T-helper 17 cell (primary cell): ENCODE measurements at regions not wholly inside any gene's neighbourhood (a gene's known extent, or its start where the extent isn't known, plus 50 kb on each side); places are given as distances from the start of the nearest gene placed in this dataset.
"Not testable (repeated sequence)": the region's sequence is repeated elsewhere in the genome, so short reads cannot be mapped to it uniquely, and the experiment has no call there.

Source experiments
- ATAC-seq: fragments of 150-1000 bp; cut with Tn5 transposase; 2 replicates; pipeline ENCODE4 v1.10.0; 2021; ENCODE audit warnings: mild to moderate bottlenecking, moderate library complexity
- DNase-seq, 3 donors: peaks; one replicate each; pipeline versions ENCODE4 v3.0.0 to v3.0.0-alpha.2; 2020 to 2021
- H3K9me3 ChIP-seq: one replicate; pipeline ENCODE4 v1.7.0; 2013; ENCODE audit warnings: low read length, mild to moderate bottlenecking; ENCODE audit not compliant: control insufficient read depth, poor library complexity, severe bottlenecking
- H3K27ac Mint-ChIP-seq: one replicate; pipeline ENCODE4 v1.8.0; 2022; ENCODE audit warnings: mild to moderate bottlenecking, moderate library complexity, mixed read lengths
- H3K27me3 Mint-ChIP-seq: one replicate; pipeline ENCODE4 v1.8.0; 2022; ENCODE audit warnings: mixed read lengths
- H3K36me3 Mint-ChIP-seq: one replicate; pipeline ENCODE4 v1.8.0; 2022; ENCODE audit warnings: low read depth, mixed read lengths
- H3K4me1 Mint-ChIP-seq: one replicate; pipeline ENCODE4 v1.8.0; 2022; ENCODE audit warnings: mild to moderate bottlenecking, mixed read lengths
- H3K4me3 Mint-ChIP-seq: one replicate; pipeline ENCODE4 v1.8.0; 2022; ENCODE audit warnings: mild to moderate bottlenecking, moderate library complexity, mixed read lengths

- peaks cover 6% of the 10 kb centered on the region for H3K27me3 Mint-ChIP-seq
- ATAC-seq, result no peak
- H3K36me3 Mint-ChIP-seq, result no peaks in the 10 kb centered on the region
- no peak overlapping the region for H3K4me3 Mint-ChIP-seq
- no peak overlapping the region for H3K27ac Mint-ChIP-seq
- DNase-seq, result no peak
- H3K4me1 Mint-ChIP-seq, result no peaks in the 10 kb centered on the region
- no peaks in the 10 kb centered on the region for H3K9me3 ChIP-seq
Measured at GRCh38 chr19:28705008-28705407, 507.9 kb downstream of the UQCRFS1 start.

DNA sequence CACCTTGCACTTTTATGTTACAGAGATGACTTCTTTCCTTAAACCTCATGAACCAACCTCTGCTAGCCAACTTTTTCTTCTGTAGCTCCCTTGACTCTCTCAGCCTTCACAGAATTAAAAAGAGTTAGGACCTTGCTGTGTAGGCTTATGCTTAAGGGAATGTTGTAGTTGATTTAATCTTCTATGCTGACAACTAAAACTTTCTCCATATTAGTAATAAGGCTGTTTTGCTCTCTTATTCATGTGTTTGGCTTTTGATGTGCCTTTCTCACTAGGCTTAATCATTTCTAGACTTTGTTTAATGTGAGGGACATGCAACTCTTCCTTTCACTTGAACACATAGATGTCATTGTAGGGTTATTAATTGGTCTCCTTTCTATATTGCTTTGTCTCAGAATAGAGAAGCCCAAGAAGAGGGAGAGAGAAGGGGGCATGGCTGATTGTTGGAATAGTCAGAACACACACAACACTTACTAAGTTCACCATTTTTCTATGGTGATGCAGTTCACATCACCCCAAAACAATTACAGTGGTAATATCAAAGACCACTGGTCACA lies 509.5 kb downstream of the UQCRFS1 start:
- no peak for ATAC-seq
- no peaks in the 10 kb centered on the region for H3K4me1 Mint-ChIP-seq
- H3K27ac Mint-ChIP-seq, result no peak overlapping the region
- no peak for DNase-seq
- H3K36me3 Mint-ChIP-seq, result no peaks in the 10 kb centered on the region
- no peaks in the 10 kb centered on the region for H3K9me3 ChIP-seq
- no peaks in the 10 kb centered on the region for H3K27me3 Mint-ChIP-seq
- H3K4me3 Mint-ChIP-seq, result no peak overlapping the region

DNA sequence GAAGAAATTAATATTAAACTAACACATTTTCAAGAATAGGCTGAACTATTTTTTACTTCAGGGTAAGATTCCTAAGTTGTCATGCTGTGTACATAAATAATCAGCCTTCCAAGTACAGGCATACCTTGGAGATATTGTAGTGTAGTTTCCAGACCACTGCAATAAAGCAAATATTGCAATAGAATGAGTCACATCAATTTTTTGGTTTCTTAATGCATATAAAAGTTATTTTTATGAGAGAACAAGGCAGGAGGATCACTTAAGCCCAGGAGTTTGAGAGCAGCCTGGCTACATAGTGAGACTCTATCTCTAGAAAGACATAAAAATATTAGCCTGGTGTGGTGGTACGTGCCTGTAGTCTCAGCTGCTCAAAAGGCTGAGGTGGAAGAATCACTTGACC lies 511.5 kb downstream of the UQCRFS1 start:
- ATAC-seq (no peak), DNase-seq (no peak)
- H3K4me3 Mint-ChIP-seq, result no peak overlapping the region

GRCh38 chr19:28700176-28700575 lies 512.8 kb downstream of the UQCRFS1 start:
- no peaks in the 10 kb centered on the region for H3K36me3 Mint-ChIP-seq
- no peaks in the 10 kb centered on the region for H3K4me1 Mint-ChIP-seq
- H3K9me3 ChIP-seq, result no peaks in the 10 kb centered on the region
- no peak overlapping the region for H3K4me3 Mint-ChIP-seq
- no peak for ATAC-seq
- no peak overlapping the region for H3K27ac Mint-ChIP-seq
- DNase-seq, result no peak
- peaks cover 3% of the 10 kb centered on the region for H3K27me3 Mint-ChIP-seq

More for the DNA sequence above, 511.5 kb downstream of the UQCRFS1 start:
- no peaks in the 10 kb centered on the region for H3K9me3 ChIP-seq
- H3K27me3 Mint-ChIP-seq, result no peaks in the 10 kb centered on the region
- H3K27ac Mint-ChIP-seq, result no peak overlapping the region
- H3K4me1 Mint-ChIP-seq, result no peaks in the 10 kb centered on the region
- H3K36me3 Mint-ChIP-seq, result no peaks in the 10 kb centered on the region

GRCh38 chr19:28697308-28697707 lies 515.6 kb downstream of the UQCRFS1 start:
- Mint-ChIP-seq H3K27me3 (peaks cover 6% of the 10 kb centered on the region), H3K36me3 (no peaks in the 10 kb centered on the region), H3K4me3 (no peak overlapping the region), H3K27ac (no peak overlapping the region), H3K4me1 (no peaks in the 10 kb centered on the region)
- DNase-seq, result no peak
- no peak for ATAC-seq
- no peaks in the 10 kb centered on the region for H3K9me3 ChIP-seq

DNA sequence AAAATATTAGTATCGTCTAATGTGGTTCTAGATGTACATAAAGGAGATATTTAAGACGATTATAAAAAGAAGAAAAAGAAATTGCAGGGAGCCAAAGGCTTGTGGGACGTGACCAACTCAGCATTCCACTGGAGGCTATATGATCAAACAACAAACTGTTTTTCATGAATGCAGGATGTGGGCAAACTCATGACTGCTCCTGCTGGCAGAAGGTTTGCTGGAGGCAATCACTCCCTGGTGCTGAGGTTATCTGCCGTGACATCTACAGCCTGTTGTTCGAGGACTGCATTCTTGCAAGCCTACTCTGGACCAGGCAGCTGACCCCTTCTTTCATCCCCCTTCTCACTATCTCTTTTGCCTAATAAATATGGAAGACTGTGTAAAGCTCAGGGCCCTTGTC lies 518.1 kb downstream of the UQCRFS1 start:
- no peak overlapping the region for H3K4me3 Mint-ChIP-seq
- no peak for DNase-seq
- no peak for ATAC-seq
- H3K27ac Mint-ChIP-seq, result no peak overlapping the region
- H3K9me3 ChIP-seq, result no peaks in the 10 kb centered on the region
- H3K4me1 Mint-ChIP-seq, result no peaks in the 10 kb centered on the region
- peaks cover 12% of the 10 kb centered on the region for H3K27me3 Mint-ChIP-seq
- H3K36me3 Mint-ChIP-seq, result peaks cover 2% of the 10 kb centered on the region

- Mint-ChIP-seq H3K27me3 (peaks cover 12% of the 10 kb centered on the region), H3K36me3 (peaks cover 2% of the 10 kb centered on the region), H3K4me3 (no peak overlapping the region), H3K27ac (no peak overlapping the region), H3K4me1 (no peaks in the 10 kb centered on the region)
- DNase-seq (no peak), ATAC-seq (no peak)
- no peaks in the 10 kb centered on the region for H3K9me3 ChIP-seq
Measured at GRCh38 chr19:28691683-28692082, 521.3 kb downstream of the UQCRFS1 start.

GRCh38 chr19:28689464-28689863 lies 523.5 kb downstream of the UQCRFS1 start:
- DNase-seq, H3K4me3 Mint-ChIP-seq, H3K9me3 ChIP-seq, H3K36me3 Mint-ChIP-seq, ATAC-seq, H3K4me1 Mint-ChIP-seq, H3K27me3 Mint-ChIP-seq, H3K27ac Mint-ChIP-seq: not testable (repeated sequence)

GRCh38 chr19:28687296-28687695 lies 525.7 kb downstream of the UQCRFS1 start:
- no peak for DNase-seq

DNA sequence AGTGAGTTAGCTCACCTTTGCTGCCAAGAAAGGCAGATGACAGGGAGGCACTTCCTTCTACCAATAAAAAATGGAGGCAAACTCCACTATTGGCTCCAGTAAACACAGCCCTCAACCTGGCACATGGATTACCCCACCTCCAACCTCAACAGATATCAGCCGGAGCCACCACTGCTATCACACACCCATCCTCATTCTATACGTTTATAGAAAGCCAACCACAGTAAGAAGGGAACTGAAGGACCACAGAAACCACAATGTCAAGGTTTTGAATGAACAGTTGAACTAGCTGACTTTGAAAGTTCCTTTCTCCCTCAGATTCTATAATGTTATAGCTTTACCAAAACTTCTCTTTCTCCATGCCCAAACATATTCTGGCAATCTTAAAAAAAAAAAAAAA lies 526.2 kb downstream of the UQCRFS1 start:
- Mint-ChIP-seq H3K4me3 (no peak overlapping the region), H3K27me3 (peaks cover 6% of the 10 kb centered on the region), H3K4me1 (no peaks in the 10 kb centered on the region), H3K36me3 (peaks cover 2% of the 10 kb centered on the region), H3K27ac (no peak overlapping the region)
- no peak for DNase-seq
- no peak for ATAC-seq
- no peaks in the 10 kb centered on the region for H3K9me3 ChIP-seq

More at GRCh38 chr19:28687296-28687695, 525.7 kb downstream of the UQCRFS1 start:
- H3K4me1 Mint-ChIP-seq, result no peaks in the 10 kb centered on the region
- H3K9me3 ChIP-seq, result no peaks in the 10 kb centered on the region
- H3K36me3 Mint-ChIP-seq, result peaks cover 2% of the 10 kb centered on the region
- no peak for ATAC-seq
- H3K27me3 Mint-ChIP-seq, result peaks cover 6% of the 10 kb centered on the region
- no peak overlapping the region for H3K27ac Mint-ChIP-seq
- no peak overlapping the region for H3K4me3 Mint-ChIP-seq

- no peak for ATAC-seq
- no peaks in the 10 kb centered on the region for H3K9me3 ChIP-seq
- Mint-ChIP-seq H3K36me3 (peaks cover 2% of the 10 kb centered on the region), H3K4me1 (no peaks in the 10 kb centered on the region), H3K27ac (no peak overlapping the region), H3K4me3 (no peak overlapping the region), H3K27me3 (no peaks in the 10 kb centered on the region)
- DNase-seq, result no peak
Measured at GRCh38 chr19:28685802-28686201, 527.1 kb downstream of the UQCRFS1 start.

DNA sequence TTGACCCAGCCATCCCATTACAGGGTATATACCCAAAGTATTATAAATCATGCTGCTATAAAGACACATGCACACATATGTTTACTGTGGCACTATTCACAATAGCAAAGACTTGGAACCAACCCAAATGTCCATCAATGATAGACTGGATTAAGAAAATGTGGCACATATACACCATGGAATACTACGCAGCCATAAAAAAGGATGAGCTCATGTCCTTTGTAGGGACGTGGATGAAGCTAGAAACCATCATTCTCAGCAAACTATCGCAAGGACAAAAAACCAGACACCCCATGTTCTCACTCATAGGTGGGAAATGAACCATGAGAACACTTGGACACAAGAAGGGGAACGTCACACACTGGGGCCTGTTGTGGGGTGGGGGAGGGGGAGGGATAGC lies 527.9 kb downstream of the UQCRFS1 start:
- not testable (repeated sequence) for H3K36me3 Mint-ChIP-seq, DNase-seq, H3K27me3 Mint-ChIP-seq, H3K27ac Mint-ChIP-seq, ATAC-seq, H3K4me1 Mint-ChIP-seq, H3K9me3 ChIP-seq, H3K4me3 Mint-ChIP-seq

- ATAC-seq (no peak), DNase-seq (no peak)
- H3K9me3 ChIP-seq, result no peaks in the 10 kb centered on the region
- Mint-ChIP-seq H3K27me3 (no peaks in the 10 kb centered on the region), H3K4me1 (no peaks in the 10 kb centered on the region), H3K4me3 (no peak overlapping the region), H3K27ac (no peak overlapping the region), H3K36me3 (no peaks in the 10 kb centered on the region)
Measured at GRCh38 chr19:28680111-28680510, 532.8 kb downstream of the UQCRFS1 start.

GRCh38 chr19:28670836-28671235 lies 542.1 kb downstream of the UQCRFS1 start:
- no peaks in the 10 kb centered on the region for H3K9me3 ChIP-seq
- Mint-ChIP-seq H3K27ac (no peak overlapping the region), H3K36me3 (no peaks in the 10 kb centered on the region), H3K27me3 (no peaks in the 10 kb centered on the region), H3K4me3 (no peak overlapping the region), H3K4me1 (no peaks in the 10 kb centered on the region)
- DNase-seq, result no peak
- no peak for ATAC-seq
